OCI-LY7 (cell line): ENCODE measurements at regions not wholly inside any gene's neighbourhood (a gene's known extent, or its start where the extent isn't known, plus 50 kb on each side); places are given as distances from the start of the nearest gene placed in this dataset.

ENCODE experiments used
- CTCF ChIP-seq: fragments of 200-600 bp; sonication (generic); conservative IDR thresholded peaks from 2 replicates; pipeline ENCODE4 v1.5.1; 2014; ENCODE audit warnings: mild to moderate bottlenecking, antibody characterized with exemption, low read length, moderate library complexity, mixed read lengths
- EZH2phosphoT487 ChIP-seq: fragments of 200-600 bp; sonication (generic); IDR thresholded peaks from 2 replicates; pipeline ENCODE4 v1.6.1; 2018; ENCODE audit warnings: low read depth, borderline replicate concordance, mild to moderate bottlenecking, mixed run types, antibody characterized with exemption, low read length, moderate library complexity, mixed read lengths

- TF ChIP-seq CTCF, result no peak
- TF ChIP-seq EZH2phosphoT487, result no peak
Observed at GRCh38 chr10:15461353-15462108, 90.4 kb upstream of the FAM171A1 start.
